CD4-positive, alpha-beta T cell treated with Interleukin-15 for 4 hours (primary cell): ENCODE measurements at regions not wholly inside any gene's neighbourhood (a gene's known extent, or its start where the extent isn't known, plus 50 kb on each side); places are given as distances from the start of the nearest gene placed in this dataset.

ENCODE experiments used
- DNase-seq: peaks from one replicate; pipeline ENCODE4 v3.0.0-alpha.2; 2020; ENCODE audit warnings: low spot score

- no peak for DNase-seq
Measured at GRCh38 chr4:14249226-14249625, 621.7 kb upstream of the BOD1L1 start.

GRCh38 chr4:14254252-14254651, 626.7 kb upstream of the BOD1L1 start:
- DNase-seq: no peak

GRCh38 chr4:14254926-14255325, 627.4 kb upstream of the BOD1L1 start:
- no peak for DNase-seq

GRCh38 chr4:14257903-14258302, 630.4 kb upstream of the BOD1L1 start:
- DNase-seq: no peak

- no peak for DNase-seq
Measured at GRCh38 chr4:14259936-14260335, 632.4 kb upstream of the BOD1L1 start.

- no peak for DNase-seq
Measured at GRCh38 chr4:14260591-14260990, 633.1 kb upstream of the BOD1L1 start.

GRCh38 chr4:14262221-14262620, 634.7 kb upstream of the BOD1L1 start:
- DNase-seq: no peak

- DNase-seq: no peak
Measured at GRCh38 chr4:14264437-14264836, 636.9 kb upstream of the BOD1L1 start.

- DNase-seq: no peak
Measured at GRCh38 chr4:14265651-14266050, 638.1 kb upstream of the BOD1L1 start.

- no peak for DNase-seq
Measured at GRCh38 chr4:14267373-14268060, 640.0 kb upstream of the BOD1L1 start.

- no peak for DNase-seq
Measured at GRCh38 chr4:14269824-14270223, 642.3 kb upstream of the BOD1L1 start.

GRCh38 chr4:14272206-14272605, 644.7 kb upstream of the BOD1L1 start:
- DNase-seq: no peak

GRCh38 chr4:14277505-14277904, 650.0 kb upstream of the BOD1L1 start:
- DNase-seq: no peak

GRCh38 chr4:14280567-14280966, 653.0 kb upstream of the BOD1L1 start:
- no peak for DNase-seq

GRCh38 chr4:14284578-14284977, 657.1 kb upstream of the BOD1L1 start:
- no peak for DNase-seq

GRCh38 chr4:14289708-14290107, 662.2 kb upstream of the BOD1L1 start:
- DNase-seq: no peak

GRCh38 chr4:14293582-14293981, 666.1 kb upstream of the BOD1L1 start:
- no peak for DNase-seq

GRCh38 chr4:14294611-14295010, 667.1 kb upstream of the BOD1L1 start:
- no peak for DNase-seq

GRCh38 chr4:14299166-14299565, 671.6 kb upstream of the BOD1L1 start:
- no peak for DNase-seq

- DNase-seq: no peak
Measured at GRCh38 chr4:14302021-14302420, 674.5 kb upstream of the BOD1L1 start.

GRCh38 chr4:14303856-14304255, 676.3 kb upstream of the BOD1L1 start:
- DNase-seq: no peak

GRCh38 chr4:14308229-14308651, 680.7 kb upstream of the BOD1L1 start:
- no peak for DNase-seq

GRCh38 chr4:14309431-14309830, 681.9 kb upstream of the BOD1L1 start:
- no peak for DNase-seq

GRCh38 chr4:14313757-14314156, 686.2 kb upstream of the BOD1L1 start:
- no peak for DNase-seq
